Activated CD4-positive, alpha-beta T cell treated with anti-CD3 and anti-CD28 coated beads, Interleukin-2, amount 50 U/mL, for 16 hours (primary cell): ENCODE measurements at regions not wholly inside any gene's neighbourhood (a gene's known extent, or its start where the extent isn't known, plus 50 kb on each side); places are given as distances from the start of the nearest gene placed in this dataset.
"Not testable (repeated sequence)": the region's sequence is repeated elsewhere in the genome, so short reads cannot be mapped to it uniquely, and the experiment has no call there.

Source experiments
- DNase-seq: peaks from one replicate; pipeline ENCODE4 v3.0.0-alpha.2; 2020

DNA sequence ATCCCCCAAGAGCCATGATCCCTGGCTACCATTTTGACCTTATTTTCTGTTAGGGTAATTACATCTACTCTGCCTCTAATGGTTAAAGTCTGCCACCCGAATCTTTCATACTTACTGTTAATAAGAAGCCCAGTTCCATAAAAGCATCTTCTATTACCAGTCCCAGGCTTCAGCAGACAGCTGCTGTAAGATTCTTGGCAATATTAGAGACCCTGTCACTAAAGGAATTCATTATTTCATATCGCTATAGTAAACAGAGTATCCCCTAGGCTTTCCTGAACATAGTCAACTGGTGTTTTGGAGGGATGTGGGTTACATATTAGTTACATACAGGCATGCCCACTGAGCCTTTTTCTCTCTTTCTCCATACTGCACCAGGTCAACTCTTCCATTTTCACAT, 608.7 kb upstream of the SEMA6A start:
- no peak for DNase-seq

DNA sequence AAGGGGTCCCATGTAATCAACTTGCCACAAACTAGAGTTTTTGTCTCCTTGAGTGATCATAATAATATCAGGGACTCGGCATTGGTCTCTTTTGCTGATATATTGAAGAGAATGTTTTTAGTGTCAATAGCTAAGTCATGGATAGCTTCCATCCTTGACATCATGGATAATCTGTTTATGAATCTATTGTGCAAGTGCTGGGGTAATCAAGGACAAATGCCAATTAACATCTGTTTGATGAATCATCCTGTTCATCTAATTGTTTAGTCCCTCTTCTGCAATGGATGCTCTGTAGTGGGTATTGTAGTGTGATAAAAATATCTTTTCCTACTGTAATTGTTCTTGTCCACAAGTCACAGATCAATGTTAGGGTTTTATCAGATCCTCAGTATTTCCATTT, 607.5 kb upstream of the SEMA6A start:
- no peak for DNase-seq

DNA sequence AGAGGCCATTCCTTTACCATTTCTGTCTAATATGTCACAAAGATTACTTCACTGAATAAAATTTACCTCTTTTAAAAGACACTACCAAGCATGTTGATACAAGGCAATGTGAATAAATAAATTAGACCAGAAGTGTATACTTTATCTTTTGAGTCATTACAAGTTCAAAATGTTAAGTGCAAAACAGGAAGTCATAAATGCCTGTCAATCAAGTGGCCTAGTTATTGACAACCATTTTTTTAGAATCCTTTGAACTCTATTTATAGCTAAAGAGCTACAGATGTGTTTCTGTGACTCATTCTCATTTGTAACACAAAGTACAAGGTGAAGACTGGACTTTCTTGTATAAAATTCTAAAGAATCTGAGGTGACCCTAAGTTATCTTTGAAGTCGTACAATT, 602.7 kb upstream of the SEMA6A start:
- no peak for DNase-seq

DNA sequence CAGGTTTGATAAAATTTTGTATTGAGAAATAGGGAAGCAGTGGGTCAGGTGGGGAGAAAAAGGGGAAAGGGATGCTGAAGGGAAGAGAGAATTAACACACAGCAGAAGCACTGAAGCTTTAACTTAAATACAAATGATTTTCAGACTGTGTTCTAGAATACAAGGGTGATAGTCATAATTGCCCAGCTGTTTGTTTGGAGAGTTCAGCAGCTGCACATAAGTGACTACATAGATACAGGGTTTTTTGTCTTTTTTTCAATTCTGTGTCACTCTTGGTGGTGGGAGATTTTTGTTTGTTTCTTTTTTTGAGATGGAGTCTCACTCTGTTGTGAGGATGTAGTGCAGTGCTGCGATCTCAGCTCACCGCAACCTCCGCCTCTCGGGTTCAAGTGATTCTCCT, 590.4 kb upstream of the SEMA6A start:
- no peak for DNase-seq

DNA sequence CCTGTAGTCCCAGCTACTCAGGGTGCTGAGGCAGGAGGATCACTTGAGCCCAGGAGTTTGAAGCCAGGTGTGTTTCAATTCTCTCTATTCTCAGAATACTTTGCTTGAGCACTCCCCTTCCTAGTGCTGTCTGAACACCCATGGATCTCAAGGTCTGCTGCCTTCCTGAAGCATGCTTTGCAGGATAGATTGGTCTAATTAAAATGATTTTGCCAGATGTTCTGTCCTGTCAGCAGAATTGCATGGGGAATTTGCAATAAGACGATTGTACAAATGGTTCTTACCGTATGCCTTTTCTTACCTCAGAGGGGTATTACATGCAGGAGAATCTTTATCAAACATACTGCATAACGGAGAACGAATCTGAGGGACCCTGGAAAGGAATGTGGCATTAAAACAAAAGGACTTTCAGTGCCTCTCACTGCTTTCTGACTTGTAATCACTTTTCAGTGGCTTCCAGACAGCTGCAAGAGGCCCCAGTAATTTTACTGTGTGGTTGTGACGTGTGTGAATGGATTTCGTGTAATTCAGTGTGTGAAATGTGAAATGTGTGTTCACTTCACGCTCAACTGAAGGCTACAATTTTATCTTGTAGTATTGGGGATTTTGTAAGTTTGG, 587.2 kb upstream of the SEMA6A start:
- DNase-seq = no peak

DNA sequence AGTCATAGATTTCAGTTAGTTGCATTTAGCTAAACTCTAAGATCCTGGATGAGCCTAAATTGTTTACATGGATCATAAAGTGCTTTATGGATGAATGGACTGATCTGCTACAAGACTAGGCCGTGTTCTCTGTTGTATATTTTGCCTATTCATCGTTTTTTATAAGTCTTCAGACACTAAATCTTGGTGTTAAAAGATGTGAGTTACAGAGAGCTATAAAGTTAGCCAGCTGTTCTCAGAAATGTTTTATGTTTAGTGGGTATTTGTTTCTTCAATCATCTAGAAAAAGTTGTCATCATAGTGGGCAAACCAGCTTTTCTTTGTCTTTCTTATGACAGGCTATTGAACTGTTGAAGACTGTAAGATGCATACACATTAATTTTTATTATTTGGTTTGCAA, 585.8 kb upstream of the SEMA6A start:
- DNase-seq = no peak

DNA sequence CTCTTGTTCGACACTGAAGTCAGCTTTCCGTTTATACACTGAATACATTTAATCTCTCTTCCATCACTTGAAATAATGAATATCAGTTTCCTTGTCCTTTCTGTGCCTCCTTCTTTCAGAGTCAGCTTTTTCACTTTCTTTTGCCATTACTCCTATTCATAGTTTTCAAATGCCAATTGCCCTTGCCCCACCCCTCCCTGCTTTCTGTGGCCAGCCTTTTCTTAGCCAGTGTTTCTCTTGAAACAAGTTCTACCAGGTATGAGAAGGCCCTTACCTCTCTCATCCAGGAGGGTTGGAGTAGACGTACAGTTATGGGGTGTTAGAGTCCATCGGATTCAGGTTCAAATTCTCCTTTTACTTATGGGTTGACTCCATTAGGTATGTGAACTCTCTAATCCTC, 574.7 kb upstream of the SEMA6A start:
- DNase-seq = no peak

DNA sequence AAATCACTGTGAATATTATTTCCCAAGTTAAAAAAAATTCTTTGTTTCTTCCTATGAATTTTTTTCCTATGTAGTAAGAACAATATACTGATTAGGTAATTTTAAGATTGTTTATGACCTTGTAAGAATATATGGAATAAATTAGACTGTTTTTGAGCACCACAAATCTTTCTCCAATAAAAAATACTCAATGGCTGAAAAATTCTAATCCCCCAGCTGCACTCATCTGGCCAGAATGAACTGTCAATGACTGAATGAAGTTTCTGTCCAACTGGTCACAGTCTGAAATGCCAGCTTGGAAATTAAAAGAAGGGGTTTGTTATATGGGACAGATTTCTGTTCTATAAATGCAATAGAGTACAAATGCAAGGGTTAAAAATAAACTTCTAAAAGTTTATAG, 569.5 kb upstream of the SEMA6A start:
- DNase-seq = no peak

DNA sequence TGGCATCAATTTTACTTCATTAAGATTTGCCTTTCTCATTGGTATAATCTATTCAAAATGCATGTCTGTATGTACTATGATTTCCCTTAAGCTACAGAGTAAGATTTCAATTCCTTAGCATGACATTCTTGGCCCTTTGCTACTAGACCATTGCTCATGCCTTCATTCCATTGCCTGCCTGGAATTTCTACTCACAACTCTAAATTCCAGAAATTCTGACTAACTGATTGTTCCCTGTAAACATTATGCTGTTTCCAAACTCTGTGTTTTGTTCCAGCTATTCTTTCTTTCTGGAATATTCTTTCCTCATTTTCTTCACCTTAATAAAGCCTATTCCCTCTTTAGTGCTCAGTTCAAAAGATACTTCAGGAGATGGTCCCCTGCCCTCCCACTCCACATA, 568.8 kb upstream of the SEMA6A start:
- no peak for DNase-seq

DNA sequence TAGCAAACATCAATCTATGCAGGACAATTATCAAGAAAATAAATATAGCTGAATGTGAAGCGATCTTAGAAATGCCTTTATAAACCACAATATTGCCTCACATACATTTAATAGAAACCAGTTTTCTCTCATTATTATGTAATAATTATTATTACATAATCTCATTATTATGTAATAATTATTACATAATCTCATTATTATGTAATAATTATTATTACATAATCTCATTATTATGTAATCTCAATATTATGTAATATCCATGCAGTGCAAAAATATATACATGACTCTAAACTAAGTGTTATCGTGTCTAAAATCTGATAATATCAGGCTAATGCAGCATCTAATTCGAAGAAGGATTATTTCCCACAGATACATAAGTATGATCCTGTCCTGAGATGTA, 563.9 kb upstream of the SEMA6A start:
- no peak for DNase-seq

DNA sequence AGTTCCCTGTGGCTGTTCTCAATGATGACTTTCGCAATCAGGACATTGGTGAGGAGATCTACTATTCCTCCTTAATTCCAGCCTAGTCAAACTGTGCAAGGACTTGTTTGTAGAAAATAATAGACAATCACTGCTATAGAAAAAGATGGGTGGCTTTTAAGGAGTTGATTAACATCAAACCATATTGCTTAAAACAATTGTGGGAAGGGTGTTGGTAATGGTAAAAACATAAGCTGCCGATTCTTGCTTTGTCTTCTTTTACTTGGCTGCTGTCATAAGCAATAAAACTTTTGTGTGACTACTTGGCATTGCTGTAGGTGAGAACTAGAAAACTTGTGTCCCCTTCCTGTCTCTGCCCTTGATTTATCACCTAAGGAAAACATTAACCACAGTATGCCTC, 561.2 kb upstream of the SEMA6A start:
- no peak for DNase-seq

DNA sequence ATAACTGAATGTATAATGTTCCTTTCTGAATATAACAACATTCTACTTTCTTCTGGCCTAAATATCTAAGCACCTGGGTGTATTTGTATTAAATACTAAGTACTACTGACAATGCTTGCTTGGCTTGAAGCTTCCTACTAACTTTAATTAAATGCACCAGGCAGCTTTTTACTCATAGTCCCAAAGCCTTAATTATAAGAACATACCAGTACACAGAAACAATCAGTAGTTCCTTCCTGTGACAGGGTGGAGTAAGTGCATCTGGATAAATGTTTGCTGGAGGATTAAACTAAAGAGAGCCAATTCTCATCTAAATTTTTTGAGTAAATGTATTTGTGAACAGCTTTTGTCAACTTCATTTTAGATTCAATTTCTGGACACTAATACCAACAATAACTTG, 558.6 kb upstream of the SEMA6A start:
- no peak for DNase-seq

DNA sequence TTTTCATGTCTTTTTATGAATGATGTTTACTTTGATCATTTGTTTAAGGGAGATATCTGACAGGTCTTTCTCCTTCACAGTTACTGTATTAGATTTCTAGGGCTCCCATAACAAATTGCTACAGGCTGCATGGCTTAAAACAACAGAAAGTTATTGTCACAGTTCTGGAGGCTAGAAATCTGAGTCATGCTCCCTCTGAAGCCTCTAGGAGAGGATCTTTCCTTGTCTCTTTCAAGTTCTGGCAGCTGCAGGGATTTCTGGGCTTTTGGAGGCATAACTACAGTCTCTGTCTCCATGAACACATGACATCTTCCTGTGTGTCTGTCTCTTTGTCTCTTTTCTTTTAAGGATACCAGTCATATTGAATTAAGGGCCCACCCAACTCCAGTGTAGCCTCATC, 557.3 kb upstream of the SEMA6A start:
- DNase-seq = no peak

DNA sequence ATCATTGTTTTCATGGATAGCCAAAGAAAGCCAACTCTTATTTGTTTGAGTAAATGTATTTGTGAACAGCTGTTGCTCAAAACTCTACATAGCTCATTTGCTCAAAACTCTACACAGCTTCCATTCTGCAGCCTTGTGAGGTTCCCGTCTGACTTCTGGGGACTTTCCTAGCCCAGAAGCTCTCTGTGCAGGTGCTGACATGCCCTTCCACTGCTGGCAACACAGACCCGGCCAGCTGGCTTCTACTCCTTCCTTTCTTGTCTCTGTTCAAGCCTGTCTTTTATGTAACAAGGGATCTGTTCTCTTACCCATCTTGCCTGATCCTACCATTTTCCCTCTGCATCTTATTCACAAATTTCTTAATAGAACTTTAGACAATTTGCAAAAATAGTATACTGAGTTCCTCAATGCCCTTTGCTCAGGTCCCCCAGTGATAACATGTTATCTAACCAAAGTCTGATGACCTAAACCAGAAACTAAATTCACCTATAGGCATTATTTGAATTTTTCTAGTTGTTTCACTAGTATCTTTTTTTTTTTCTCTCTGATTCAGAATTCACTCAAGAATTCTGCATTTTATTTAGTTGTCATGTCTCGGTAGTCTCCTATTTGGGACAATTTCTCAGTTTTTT, 556.5 kb upstream of the SEMA6A start:
- DNase-seq = no peak

DNA sequence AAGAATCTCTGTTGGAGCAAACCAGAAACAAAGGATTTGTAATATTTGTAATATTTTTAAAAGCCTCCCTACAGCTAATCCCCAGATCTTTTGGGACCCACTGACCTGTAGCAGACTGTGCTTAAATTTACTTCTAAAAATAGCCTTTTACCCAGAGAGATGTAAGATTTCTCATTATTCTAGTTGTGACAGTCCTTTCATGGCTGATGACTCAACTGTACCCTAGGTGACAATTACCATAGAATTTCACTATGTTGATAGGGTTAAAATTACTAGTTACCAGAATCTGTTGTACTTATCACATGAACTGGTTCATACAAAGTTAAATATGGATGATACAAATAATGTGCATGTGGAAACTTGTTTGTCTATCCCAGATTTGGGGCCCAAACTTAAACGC, 543.9 kb upstream of the SEMA6A start:
- no peak for DNase-seq

DNA sequence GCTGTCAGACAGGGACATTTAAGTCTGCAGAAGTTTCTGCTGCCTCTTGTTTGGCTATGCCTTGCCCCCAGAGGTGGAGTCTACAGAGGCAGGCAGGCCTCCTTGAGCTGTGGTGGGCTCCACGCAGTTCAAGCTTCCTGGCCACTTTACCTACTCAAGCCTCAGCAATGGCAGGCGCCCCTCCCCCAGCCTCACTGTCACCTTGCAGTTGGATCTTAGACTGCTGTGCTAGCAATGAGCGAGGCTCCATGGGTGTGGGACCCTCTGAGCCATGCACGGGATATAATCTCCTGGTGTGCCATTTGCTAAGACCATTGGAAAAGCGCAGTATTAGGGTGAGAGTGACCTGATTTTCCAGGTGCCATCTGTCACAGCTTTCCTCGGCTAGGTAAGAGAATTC, 542.7 kb upstream of the SEMA6A start:
- DNase-seq = not testable (repeated sequence)

DNA sequence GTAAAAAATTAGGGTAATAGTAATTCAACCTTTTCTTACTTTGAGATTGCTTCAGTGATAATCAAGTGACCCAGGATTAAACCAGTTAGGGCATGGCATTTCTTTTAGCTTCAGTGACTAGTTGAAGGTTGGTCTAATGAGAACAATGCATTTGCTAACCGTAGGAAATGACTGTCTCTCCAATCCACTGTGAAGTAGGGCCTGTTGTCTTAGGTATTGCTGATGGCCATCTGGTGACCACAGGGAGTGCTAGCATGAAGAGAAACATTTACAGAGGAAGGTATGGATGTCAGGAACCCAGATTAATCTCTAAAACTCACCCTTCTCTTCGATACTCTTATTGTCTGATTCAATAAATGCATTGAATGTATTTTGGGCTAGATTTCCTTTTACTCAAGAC, 535.9 kb upstream of the SEMA6A start:
- DNase-seq = no peak

DNA sequence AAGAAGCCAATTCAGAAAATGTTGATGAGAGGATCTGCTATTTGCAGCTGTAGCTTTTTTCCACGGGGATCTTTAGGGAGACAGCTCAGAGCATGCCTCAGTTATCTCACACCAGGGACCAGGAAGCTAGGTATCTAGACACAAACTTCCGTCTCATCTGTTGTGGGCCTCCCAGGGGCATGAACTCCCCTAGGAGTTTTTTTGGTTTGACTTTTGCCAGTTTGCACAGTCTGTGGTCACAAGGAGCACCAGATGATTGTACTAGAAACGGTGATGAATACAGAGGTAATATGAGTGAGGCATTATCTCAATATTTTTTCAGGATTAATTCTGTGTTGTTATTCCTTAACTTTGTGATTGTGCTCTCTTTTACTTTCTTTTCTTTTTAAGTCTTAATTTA, 533.2 kb upstream of the SEMA6A start:
- no peak for DNase-seq

DNA sequence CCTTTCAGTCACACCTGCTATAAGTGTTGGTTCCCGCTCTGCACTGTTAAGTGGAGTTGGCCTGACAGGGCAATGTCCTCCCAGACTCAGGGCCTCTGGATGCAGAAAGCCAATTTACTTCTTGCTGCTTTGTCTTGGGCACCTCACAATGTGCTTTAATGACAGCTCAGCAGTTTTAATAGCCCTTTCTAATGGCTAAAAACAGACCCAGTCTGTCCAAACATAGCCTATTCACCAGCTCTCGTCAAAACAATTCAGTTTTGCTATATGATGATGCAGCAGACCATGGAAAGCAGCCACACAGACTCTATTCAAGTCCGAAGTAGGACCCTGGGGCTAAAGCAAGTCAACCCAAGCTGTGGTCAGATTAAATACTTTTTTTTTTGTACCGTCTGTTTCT, 529.1 kb upstream of the SEMA6A start:
- DNase-seq = no peak

DNA sequence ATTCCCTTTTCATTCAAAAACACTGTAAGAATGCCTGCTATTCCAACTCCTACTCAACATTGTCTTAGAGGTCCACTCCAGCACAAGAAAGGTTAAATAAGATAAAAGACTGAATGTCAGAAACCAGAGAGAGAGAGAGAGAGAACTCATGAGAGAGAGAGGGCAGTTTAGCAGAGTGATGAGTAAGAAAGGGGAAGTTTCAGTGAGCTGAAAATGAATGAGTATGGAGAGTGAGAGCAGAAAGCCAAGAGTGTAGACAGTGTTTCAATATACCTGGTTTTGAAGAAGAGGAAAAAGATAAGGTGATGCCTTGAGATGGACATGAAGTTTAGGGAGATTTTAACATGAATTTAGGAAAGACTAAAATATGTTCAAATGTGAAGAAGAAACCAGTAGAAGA, 528.0 kb upstream of the SEMA6A start:
- DNase-seq = no peak

DNA sequence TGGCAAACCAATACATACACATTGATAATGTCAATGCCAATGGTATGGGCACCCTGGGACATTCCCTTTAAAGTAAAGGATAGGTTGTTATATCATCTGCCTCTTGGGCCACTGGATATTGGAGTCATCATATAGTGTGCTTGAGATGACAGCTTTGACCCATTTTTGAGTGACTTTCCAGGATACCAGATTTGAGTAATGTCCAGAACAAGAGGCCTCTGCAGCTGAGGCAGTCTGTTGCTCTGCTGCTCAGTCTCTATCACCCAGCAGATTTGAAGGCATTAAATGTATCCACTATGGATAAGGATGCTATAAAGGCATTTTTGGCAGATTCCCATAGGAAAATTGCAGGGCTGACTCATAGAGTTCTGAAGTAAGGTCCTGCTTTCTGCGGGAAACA, 525.6 kb upstream of the SEMA6A start:
- DNase-seq = no peak

DNA sequence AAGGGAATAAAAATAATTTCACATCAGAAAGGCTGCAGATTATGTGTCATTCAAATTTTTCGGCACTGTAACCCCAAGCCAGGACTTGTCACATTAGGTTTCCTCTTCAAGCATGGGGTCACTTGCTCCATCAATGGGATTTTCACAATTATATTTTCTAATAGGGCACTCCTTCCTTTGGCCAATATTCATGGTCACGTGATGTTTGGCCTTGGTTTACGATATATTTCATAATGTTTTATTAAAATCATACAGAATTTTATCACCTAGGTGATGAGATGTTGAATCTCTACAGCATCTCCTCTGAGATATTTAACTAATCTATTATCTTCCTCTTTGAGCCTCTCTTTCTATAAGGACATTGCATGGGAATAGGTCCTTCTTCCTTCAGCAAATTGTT, 523.5 kb upstream of the SEMA6A start:
- DNase-seq = no peak

DNA sequence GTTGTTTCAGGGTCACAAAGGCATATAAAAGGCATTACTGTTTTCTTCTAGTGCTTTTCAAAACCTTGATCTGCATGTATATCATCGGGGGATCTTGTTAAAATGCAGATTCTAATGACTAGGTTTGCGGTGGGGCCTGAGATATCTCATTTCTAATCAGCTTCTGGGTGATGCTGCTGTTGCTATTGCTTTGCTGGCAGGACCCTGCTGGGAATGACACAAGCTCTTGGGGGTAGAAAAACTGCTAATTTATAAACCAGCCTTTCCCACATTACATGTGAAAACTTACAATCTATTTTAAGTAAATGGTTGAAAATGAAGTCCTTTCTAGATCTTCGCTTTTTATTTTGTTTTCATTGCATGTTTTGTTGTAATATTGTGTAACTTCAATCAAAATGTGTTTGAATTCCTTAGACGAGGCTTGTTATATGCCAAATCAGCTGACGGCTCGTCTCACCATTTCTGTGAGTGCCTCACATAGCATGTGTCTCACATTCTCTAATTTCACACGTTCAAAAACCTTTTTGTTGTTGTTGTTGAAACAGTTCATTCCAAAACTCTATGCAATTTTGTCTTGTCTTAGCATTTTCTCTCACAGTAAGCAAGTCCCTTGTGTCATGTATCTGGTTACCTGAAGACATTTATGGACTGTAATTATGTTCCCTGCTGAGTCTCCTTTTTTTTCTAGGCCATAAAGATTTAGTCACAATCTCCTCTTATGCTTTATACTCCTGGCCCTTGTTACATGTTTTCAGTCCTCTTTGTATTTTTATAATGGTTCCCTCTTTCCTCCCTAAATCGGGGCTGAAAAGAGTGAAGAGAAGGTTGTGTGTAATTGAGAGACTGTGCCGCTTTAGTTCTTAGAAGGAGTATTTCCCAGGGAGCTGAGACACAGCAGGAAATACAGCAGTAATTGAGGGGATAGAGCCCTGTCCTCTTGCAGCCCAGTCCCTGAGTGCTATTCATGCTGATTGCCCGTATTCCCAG, 521.0 kb upstream of the SEMA6A start:
- DNase-seq = no peak

DNA sequence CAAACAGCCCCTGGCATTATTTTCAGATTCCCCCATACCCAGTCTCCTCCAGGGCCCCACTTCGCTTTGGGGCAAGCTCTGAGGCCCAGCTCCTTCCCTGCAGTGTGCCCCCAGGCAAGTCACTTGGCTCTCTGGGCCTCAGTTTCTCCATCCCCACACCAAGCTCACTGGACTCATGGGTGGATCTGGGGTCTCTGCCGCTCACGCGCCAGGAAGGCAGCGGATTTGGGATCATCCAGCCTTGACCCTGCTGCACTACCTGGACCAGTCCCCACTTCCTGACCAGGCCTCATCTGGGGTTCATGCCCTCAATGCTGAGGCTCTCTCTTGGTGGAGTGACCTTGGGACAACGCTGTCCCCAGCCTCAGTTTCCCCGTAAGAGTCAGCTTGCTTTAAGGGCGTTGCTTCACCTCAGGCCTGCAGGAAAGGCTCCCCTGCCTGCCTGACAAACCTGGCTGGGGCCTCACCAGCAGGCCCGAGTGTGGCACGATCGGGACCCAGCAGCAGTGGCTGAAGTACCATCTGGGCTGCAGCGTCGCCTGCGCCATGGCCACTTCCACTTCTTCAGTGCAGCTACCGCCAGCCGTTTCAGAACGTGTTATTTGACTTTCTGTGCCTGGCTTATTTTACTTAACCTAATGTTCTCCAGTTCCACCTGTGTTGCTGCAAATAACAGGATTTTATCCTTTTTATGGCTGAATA, 519.6 kb upstream of the SEMA6A start:
- DNase-seq = no peak
